AG10803 (cell line): ENCODE measurements at regions not wholly inside any gene's neighbourhood (a gene's known extent, or its start where the extent isn't known, plus 50 kb on each side); places are given as distances from the start of the nearest gene placed in this dataset.

ENCODE experiments used
- DNase-seq: peaks from one replicate; pipeline ENCODE4 v3.0.0; 2010; ENCODE audit warnings: low read depth
- H3K4me3 ChIP-seq: 2 replicates; pipeline ENCODE4 v1.5.1; 2011; ENCODE audit warnings: mild to moderate bottlenecking, low read length, control low read depth
- CTCF ChIP-seq: conservative IDR thresholded peaks from 2 replicates; pipeline ENCODE4 v1.5.1; 2011; ENCODE audit warnings: mild to moderate bottlenecking, low read length, control low read depth, inconsistent platforms

DNA sequence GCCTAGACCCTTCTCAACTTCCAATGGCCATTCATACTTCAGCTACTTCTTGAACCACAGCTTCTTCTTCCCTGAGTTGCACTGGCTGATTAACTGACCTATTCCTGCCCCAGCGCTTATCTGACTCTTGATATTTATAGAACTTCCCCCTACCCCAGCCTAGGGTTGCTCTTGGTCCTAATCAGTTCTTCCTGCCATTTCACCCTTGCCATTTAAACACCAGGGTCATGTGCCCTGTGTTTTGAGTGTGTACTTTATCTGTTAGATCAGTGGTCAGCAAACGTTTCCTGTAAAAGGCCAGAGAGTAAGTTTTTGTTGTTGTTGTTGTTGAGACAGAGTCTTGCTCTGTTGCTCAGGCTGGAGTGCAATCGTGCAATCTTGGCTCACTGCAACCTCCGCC, 82.4 kb upstream of the COX10 start:
- H3K4me3 ChIP-seq: no peak overlapping the region
- DNase-seq: no peak
- no peak for TF ChIP-seq CTCF

- DNase-seq: no peak
- no peak overlapping the region for H3K4me3 ChIP-seq
- TF ChIP-seq CTCF: no peak
These were observed 80.2 kb upstream of the COX10 start for GRCh38 chr17:13989138-13989537.

- no peak for DNase-seq
- TF ChIP-seq CTCF: no peak
- H3K4me3 ChIP-seq: no peak overlapping the region
These were observed 76.2 kb upstream of the COX10 start for GRCh38 chr17:13993106-13993505.

DNA sequence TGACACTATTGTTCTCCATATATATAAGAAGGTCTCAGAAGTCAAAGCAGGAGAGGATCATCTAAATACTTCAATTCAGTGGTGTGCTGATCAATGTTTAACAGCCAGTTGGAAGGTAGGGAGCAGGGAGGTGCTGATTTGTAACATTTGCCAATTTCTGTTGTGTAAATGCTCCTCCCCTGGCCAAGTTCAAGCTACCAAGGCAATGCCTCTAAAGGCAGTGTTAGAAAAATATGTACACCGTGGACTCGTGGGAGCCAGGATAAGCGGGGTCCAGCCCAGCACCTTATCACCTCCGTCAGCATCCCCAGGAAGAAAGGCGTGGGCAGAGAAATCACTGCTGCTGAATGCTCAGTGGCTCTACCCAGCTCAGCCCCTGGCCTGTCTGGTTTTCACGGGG, 75.3 kb upstream of the COX10 start:
- no peak for DNase-seq
- no peak overlapping the region for H3K4me3 ChIP-seq
- TF ChIP-seq CTCF: no peak

GRCh38 chr17:13995856-13996271, 73.4 kb upstream of the COX10 start:
- no peak for TF ChIP-seq CTCF

DNA sequence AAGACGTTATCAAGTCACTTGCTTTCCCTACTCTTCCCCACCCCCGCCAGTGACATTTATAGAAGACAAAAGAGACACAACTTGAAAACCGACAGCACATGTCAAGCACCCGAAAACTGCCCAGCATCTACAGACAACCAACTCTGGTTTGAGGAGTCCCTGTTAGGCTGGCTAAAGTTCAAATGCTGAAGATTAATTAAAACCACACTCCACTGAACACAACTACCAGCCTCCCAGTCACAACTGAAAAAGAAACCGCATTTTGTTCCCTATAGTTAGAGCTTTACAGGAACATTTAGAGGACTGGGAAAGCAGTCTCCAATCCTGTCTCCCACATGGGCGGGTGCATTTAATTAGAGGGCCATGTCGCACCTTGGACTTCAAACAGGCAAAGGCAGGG, 73.0 kb upstream of the COX10 start:
- peak; percentile 62 for DNase-seq
- H3K4me3 ChIP-seq: peak overlapping the region; percentile 49
- no peak for TF ChIP-seq CTCF

More at GRCh38 chr17:13995856-13996271, 73.4 kb upstream of the COX10 start:
- peak; percentile 79 for DNase-seq
- peak overlapping the region; percentile 49 for H3K4me3 ChIP-seq

GRCh38 chr17:13996748-13997147, 72.6 kb upstream of the COX10 start:
- no peak for TF ChIP-seq CTCF
- peak overlapping the region; percentile 49 for H3K4me3 ChIP-seq
- DNase-seq: peak; percentile 45
